NT2/D1 (cell line): ENCODE measurements at regions not wholly inside any gene's neighbourhood (a gene's known extent, or its start where the extent isn't known, plus 50 kb on each side); places are given as distances from the start of the nearest gene placed in this dataset.

ENCODE experiments used
- DNase-seq: peaks from one replicate; pipeline ENCODE4 v3.0.0-alpha.2; 2011; ENCODE audit warnings: low read depth, low spot score
- H3K27me3 ChIP-seq: 2 replicates; pipeline ENCODE4 v1.6.0; 2011; ENCODE audit warnings: mild to moderate bottlenecking; ENCODE audit not compliant: insufficient read length, insufficient read depth
- H3K36me3 ChIP-seq: 2 replicates; pipeline ENCODE4 v1.6.1; 2011; ENCODE audit warnings: mild to moderate bottlenecking, low read length, mixed read lengths; ENCODE audit not compliant: insufficient read depth, insufficient read length
- H3K4me1 ChIP-seq: 2 replicates; pipeline ENCODE4 v1.5.1; 2011; ENCODE audit not compliant: insufficient read depth, insufficient read length
- H3K4me3 ChIP-seq: 2 replicates; pipeline ENCODE4 v1.5.1; 2011; ENCODE audit warnings: low read depth; ENCODE audit not compliant: insufficient read length
- H3K9ac ChIP-seq: 2 replicates; pipeline ENCODE4 v1.6.0; 2011; ENCODE audit warnings: low read depth; ENCODE audit not compliant: insufficient read length
- H3K9me3 ChIP-seq: 2 replicates; pipeline ENCODE4 v1.5.1; 2011; ENCODE audit warnings: mild to moderate bottlenecking, low read length; ENCODE audit not compliant: insufficient read depth
- SUZ12 ChIP-seq: IDR thresholded peaks from 2 replicates; pipeline ENCODE4 v1.6.1; 2011; ENCODE audit not compliant: insufficient read length, insufficient read depth; ENCODE audit errors: extremely low read depth
- YY1 ChIP-seq: IDR thresholded peaks from 2 replicates; pipeline ENCODE4 v1.6.1; 2011; ENCODE audit not compliant: insufficient read length, insufficient read depth
- ZNF274 ChIP-seq: IDR thresholded peaks from 2 replicates; pipeline ENCODE4 v1.6.1; 2011; ENCODE audit warnings: mild to moderate bottlenecking, low read depth, low read length

DNA sequence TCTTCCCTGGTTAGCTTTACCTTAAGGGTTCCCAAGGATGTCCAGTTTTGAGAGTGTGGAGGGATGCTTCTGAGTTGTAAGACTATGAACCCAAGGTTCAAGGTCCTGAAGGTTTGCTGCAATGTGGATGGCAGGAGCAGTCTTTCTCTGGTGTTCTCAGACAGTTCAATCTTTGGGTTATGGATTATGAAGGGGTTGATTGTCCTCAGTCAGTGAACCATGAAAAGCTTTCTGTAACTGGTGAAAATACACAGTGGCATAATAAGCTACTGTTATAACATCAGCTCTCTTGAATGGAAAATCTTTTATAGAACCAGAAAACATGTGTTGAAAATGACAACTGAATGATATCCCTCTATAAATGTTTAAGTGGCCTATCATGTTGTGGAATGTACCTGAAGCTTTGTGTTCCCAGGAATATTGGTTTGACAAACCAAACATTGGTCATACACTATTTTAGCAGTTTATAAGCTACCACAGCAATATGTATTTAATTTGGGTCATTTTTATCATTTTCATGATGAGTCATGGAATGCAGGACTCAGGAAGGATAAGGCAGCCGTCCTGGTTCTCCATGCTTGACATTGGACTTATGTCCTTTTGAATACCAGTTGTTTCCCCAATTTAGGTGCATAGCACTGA, 1041.8 kb upstream of the ARRDC3 start:
- Histone ChIP-seq H3K4me1 (no peaks in the 10 kb centered on the region), H3K27me3 (no peaks in the 10 kb centered on the region), H3K9ac (no peak overlapping the region)

DNA sequence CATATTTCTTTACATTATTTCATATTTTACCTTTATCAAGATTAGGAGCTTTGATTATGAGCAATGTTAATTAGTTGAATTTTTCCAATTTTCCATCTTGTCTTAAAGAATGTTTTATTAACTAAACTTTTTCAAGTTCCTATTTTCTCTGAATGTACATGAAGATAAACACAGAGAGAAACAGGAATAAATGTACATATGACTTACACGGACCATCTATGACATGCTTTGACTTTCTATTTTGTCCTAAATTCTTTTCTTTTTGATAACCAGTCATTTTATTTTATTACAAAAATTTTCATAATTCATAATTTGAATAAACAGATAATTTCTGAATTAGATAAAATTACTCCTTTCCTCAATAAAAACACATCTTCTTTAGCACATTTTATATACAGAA, 1038.8 kb upstream of the ARRDC3 start:
- Histone ChIP-seq H3K4me3 (no peak overlapping the region), H3K27me3 (no peaks in the 10 kb centered on the region), H3K36me3 (no peaks in the 10 kb centered on the region), H3K9ac (no peak overlapping the region), H3K4me1 (no peaks in the 10 kb centered on the region), H3K9me3 (peaks cover 25% of the 10 kb centered on the region)
- TF ChIP-seq ZNF274 (no peak), YY1 (no peak), SUZ12 (no peak)
- DNase-seq, result no peak

More for the DNA sequence above, 1041.8 kb upstream of the ARRDC3 start:
- Histone ChIP-seq H3K9me3 (peaks cover 25% of the 10 kb centered on the region), H3K4me3 (no peak overlapping the region), H3K36me3 (no peaks in the 10 kb centered on the region)
- DNase-seq, result no peak
- TF ChIP-seq YY1 (no peak), SUZ12 (no peak), ZNF274 (no peak)

- no peak for TF ChIP-seq SUZ12
- TF ChIP-seq ZNF274, result no peak
- no peak for TF ChIP-seq YY1
- DNase-seq, result no peak
- no peak overlapping the region for H3K4me3 ChIP-seq
- peaks cover 25% of the 10 kb centered on the region for H3K9me3 ChIP-seq
- H3K36me3 ChIP-seq, result no peaks in the 10 kb centered on the region
- no peaks in the 10 kb centered on the region for H3K27me3 ChIP-seq
- H3K9ac ChIP-seq, result no peak overlapping the region
- H3K4me1 ChIP-seq, result no peaks in the 10 kb centered on the region
Observed at GRCh38 chr5:92421196-92421595, 1038.1 kb upstream of the ARRDC3 start.

DNA sequence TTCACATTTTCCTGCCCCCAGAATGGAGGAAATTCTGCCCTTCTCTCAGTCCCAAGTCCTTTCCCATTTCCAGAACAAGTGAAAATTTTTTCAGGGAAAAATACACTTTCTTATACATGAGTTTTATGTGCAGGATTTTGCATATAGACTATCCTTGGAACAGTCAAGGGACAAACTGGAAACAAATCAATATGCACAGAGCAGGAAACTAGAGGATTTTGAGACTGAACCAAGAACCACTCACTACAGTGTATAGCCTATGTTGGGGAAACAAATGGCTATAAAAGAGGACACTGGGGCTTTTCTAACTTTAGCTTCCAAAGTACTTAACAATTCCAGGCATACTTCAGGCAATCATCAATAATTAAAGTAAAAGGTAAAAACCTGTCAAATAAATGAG, 1036.1 kb upstream of the ARRDC3 start:
- no peaks in the 10 kb centered on the region for H3K27me3 ChIP-seq
- peaks cover 25% of the 10 kb centered on the region for H3K9me3 ChIP-seq
- no peaks in the 10 kb centered on the region for H3K4me1 ChIP-seq
- H3K9ac ChIP-seq, result no peak overlapping the region
- no peaks in the 10 kb centered on the region for H3K36me3 ChIP-seq
- no peak for DNase-seq
- H3K4me3 ChIP-seq, result no peak overlapping the region
- no peak for TF ChIP-seq SUZ12
- no peak for TF ChIP-seq ZNF274
- no peak for TF ChIP-seq YY1

- no peaks in the 10 kb centered on the region for H3K27me3 ChIP-seq
- no peak for TF ChIP-seq ZNF274
- no peak for TF ChIP-seq YY1
- no peak for TF ChIP-seq SUZ12
- H3K4me3 ChIP-seq, result no peak overlapping the region
Observed at GRCh38 chr5:92418341-92418740, 1035.2 kb upstream of the ARRDC3 start.

DNA sequence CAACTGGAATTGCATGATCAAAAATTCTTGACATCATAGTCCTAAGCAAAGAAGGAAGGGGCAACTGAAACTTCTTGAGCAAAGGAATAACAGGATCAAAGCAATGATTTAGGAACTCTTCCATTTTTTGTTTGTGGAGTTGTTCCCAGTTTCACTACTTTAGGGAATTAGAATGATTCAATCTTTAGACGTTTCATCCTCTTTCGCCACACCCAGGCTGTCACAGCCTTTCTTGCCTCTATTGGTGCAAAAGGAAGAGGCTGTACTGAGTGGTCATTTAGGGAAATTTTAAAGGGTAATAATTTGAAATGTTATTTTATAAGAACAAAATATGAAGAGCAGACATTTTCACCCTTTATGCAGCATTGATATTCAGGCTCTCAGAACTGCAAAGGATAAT, 1026.0 kb upstream of the ARRDC3 start:
- Histone ChIP-seq H3K36me3 (no peaks in the 10 kb centered on the region), H3K9me3 (no peaks in the 10 kb centered on the region), H3K4me3 (no peak overlapping the region), H3K27me3 (no peaks in the 10 kb centered on the region), H3K4me1 (no peaks in the 10 kb centered on the region), H3K9ac (no peak overlapping the region)
- no peak for DNase-seq
- no peak for TF ChIP-seq ZNF274
- TF ChIP-seq YY1, result no peak
- TF ChIP-seq SUZ12, result no peak

More at GRCh38 chr5:92418341-92418740, 1035.2 kb upstream of the ARRDC3 start:
- H3K9ac ChIP-seq, result no peak overlapping the region
- no peak for DNase-seq
- H3K4me1 ChIP-seq, result no peaks in the 10 kb centered on the region
- peaks cover 25% of the 10 kb centered on the region for H3K9me3 ChIP-seq
- H3K36me3 ChIP-seq, result no peaks in the 10 kb centered on the region

GRCh38 chr5:92402956-92403702, 1020.0 kb upstream of the ARRDC3 start:
- no peak overlapping the region for H3K4me3 ChIP-seq

More at GRCh38 chr5:92402956-92403702, 1020.0 kb upstream of the ARRDC3 start:
- no peak overlapping the region for H3K9ac ChIP-seq
- DNase-seq, result no peak
- H3K4me1 ChIP-seq, result no peaks in the 10 kb centered on the region
- TF ChIP-seq YY1 (no peak), ZNF274 (no peak), SUZ12 (no peak)
- H3K36me3 ChIP-seq, result no peaks in the 10 kb centered on the region
- no peaks in the 10 kb centered on the region for H3K9me3 ChIP-seq
- H3K27me3 ChIP-seq, result no peaks in the 10 kb centered on the region
